Fibroblast of skin of scalp (primary cell): ENCODE measurements at regions not wholly inside any gene's neighbourhood (a gene's known extent, or its start where the extent isn't known, plus 50 kb on each side); places are given as distances from the start of the nearest gene placed in this dataset.
"Not testable (repeated sequence)": the region's sequence is repeated elsewhere in the genome, so short reads cannot be mapped to it uniquely, and the experiment has no call there.

Source experiments
- DNase-seq: peaks from one replicate; pipeline ENCODE4 v3.0.0-alpha.2; 2013

DNA sequence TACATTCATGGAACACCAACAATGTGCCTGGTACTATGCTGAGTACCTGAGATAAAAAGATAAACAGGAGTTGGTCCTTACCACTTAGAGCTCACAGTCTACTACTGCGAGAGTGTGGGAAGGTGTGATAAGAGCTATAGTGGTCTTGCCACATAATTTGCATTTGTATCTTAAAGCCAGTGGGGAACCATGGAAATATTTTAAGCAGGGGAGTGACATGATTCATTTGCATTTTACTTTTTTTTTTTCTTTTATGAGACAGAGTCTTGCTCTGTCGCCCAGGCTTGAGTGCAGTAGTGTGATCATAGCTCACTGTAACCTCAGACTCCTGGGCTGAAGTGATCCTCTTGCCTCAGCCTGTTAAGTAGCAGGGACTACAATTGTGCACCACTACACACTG lies 53.6 kb downstream of the SRGAP2 start:
- DNase-seq = not testable (repeated sequence)

GRCh38 chr1:206261473-206261872 lies 58.1 kb downstream of the SRGAP2 start:
- not testable (repeated sequence) for DNase-seq

DNA sequence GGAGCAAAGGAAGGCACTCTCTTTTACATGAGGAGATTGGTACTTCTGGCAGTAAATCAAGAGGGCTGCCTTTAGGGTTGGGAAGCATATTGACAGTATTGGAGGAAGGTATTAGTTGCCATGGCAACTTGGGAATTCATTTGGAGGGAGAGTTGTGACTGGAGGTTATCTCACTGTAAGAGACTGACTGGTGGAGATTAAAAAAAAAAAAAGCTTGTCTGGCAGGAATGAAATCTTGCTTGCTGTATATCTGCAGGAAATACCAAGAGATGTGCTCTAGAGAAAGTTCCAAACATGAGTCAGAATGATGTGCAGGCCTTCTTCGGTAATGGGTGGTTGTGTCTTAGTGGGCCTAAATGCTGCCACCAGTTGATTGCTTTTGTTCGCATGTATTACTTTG lies 59.1 kb downstream of the SRGAP2 start:
- not testable (repeated sequence) for DNase-seq

DNA sequence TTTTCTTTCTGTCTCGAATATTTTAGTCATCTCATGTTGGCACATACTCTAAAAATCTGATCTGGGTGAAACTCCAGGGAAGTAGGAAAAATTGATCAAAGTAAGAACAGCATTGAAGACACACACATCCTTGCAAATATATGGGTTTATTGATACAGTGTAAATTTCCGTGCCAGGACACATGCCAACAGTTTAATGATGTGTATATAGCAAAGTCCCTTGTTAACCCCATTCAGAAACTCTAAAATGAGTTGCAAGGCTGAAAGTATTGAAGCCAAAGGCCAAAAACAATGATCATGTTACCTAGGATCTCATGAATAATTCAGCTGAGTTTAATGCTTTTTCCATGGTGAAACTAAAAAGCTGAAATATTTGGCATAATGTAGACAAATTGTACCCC lies 61.6 kb downstream of the SRGAP2 start:
- DNase-seq = not testable (repeated sequence)

- DNase-seq = not testable (repeated sequence)
These were observed 67.8 kb downstream of the SRGAP2 start for GRCh38 chr1:206271153-206271552.

- DNase-seq = not testable (repeated sequence)
These were observed 69.8 kb downstream of the SRGAP2 start for GRCh38 chr1:206273104-206273503.

GRCh38 chr1:206276143-206276542 lies 72.8 kb downstream of the SRGAP2 start:
- DNase-seq = peak; percentile 0

DNA sequence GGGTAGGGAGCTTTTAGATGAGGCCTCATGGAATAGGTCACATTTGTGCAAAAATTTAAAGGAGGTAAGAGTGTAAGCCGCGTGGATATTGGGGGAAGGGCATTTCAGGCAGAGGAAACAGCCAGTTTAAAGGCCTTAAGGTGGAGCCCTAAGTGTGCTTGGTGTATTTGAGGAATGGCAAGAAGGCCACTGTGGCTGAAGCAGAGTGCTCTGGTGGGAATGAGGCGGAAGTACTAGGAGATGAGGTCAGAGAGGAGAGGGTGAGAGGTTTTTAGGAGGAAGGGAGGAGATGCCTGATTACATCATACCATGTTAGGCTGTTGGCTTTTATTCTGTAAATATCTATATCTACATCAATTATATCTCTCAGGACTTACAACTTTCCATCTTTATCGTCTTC lies 75.3 kb downstream of the SRGAP2 start:
- DNase-seq = peak; percentile 36

DNA sequence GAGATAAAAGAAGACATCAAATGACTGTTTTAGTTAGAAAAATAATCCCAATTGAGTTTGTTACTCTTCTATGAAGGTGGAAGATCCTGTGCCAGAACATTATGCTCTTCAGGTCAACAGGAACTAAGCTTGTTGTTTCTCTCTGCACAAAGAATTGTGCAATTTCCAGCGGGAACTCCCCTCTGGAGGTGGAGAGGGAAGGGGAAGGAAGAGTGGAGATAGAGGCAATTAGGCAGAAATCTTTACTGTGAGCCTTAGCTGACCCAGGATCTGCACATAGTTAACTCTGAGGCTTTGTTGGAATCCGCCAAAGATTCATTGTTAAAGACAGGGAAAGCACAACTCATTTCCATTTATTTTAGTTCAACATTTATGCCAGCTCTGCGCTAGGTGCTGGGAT lies 77.3 kb downstream of the SRGAP2 start:
- DNase-seq = not testable (repeated sequence)

GRCh38 chr1:206281912-206282654 lies 78.7 kb downstream of the SRGAP2 start:
- not testable (repeated sequence) for DNase-seq

DNA sequence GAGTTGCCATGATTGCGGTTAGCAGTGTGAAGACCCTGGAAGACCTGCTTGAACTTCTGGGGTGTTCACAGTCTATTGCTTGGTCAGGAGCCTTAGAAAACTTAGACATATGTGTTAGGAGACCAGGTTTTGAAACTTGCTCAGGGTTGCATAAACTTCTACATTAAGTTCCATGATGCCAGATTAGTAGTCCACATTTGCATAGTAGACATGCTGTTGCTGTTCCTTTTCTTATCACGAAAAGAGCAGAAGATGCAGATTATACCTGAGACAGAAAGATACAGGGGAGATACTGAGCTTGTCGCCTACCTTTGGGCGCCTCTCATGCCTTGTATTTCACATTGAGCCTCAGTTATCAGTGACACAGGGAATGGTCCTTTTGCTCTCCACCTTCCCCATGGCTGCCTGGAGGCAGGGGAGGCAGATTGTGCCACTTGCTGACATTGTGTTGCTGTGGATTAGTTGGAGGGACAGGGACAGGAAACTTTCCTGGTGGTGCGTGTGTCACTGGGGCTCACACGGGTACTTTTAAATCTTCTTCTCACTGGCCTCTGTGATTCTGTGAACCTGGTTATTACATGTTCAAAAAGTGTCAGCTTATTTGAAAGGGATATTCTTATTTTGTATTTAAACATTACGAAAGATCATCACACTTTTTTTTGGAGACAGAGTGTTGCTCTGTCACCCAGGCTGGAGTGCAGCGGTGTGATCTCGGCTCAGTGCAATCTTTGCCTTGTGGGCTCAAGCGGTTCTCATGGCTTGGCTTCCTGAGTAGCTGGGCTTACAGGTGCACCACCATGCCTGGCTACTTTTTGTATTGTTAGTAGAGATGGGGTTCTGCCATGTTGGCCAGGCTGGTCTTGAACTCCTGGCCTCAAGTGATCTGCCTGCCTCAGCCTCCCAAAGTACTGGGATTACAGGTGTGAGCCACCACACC lies 82.0 kb downstream of the SRGAP2 start:
- not testable (repeated sequence) for DNase-seq

DNA sequence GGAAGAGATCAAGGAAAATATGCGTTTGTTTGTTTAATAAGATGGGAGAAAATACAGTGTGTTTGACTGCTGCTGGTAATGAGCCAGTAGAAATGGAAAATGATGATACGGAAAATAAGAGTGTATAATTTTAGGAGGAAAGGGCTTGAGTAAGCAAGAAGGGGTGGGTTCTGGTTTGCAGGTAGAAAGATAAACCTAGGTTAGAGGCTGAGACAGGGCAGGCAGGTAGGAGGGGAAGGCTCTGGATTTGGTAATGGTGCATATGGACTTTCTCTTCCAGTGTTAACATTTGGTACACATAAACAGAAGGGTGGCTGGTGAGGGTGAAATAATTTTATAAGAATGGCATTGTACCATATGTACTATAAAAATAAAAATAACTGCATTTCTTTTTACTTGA lies 84.4 kb downstream of the SRGAP2 start:
- not testable (repeated sequence) for DNase-seq

DNA sequence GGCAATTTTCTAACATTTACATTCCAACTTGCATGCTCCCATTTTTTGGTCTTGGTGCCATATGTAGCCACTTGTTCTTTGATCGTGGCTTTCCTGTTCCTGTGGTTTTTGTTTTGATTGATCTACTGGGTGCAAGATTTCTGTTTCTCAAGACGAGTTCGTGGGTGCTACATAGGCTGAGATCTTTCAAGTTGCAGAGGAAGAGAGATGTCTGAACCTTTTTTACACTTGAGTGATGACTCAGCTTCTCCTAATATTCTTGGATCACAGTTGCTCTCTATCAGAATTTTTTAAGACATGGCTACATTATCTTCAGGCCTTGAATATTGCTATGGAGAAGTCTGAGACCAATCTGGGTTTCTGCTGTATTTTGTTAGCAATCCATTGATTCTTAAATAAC lies 85.1 kb downstream of the SRGAP2 start:
- DNase-seq = not testable (repeated sequence)

DNA sequence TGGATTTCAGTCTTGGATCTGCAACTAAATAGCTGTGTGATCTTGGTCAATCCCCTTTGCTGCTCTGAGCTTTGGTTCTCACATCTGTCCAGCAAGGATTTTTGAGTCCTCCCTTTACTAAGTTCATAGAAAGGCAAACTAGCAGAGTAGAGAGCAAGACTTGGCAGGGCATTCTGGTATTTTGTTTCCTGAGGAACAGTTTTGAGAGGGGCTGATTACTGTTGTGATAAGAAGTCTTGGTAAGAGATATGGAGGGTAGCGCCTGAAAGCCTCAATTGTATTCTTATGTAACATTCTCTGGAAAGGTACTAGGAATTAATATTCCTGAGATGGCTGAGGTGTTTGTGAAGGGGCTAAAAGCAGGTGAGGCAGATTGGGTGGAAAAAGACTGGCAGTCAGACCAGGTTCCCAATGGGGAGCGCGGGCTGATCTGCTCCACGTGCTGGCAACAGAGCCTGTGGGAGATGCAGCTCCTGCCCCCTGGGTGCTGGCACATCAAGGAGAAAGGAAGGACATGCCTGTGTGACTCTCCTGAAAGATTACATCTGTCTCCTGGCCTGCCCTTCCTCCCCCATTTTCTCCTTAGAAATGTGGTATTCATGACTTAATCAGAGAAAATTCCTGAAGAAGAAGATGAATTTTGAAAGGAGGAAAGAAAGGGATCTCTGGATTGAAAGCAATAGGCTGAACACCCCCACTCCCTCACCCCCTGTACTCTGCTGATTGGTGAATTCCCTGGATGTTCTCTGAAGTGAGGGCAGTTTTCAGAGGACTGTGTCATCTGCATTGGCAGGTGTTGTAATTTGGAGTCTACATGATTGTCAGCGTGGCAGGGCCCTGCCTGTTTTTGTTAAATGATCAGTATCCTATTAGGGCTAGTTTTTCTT lies 94.0 kb downstream of the SRGAP2 start:
- not testable (repeated sequence) for DNase-seq

DNA sequence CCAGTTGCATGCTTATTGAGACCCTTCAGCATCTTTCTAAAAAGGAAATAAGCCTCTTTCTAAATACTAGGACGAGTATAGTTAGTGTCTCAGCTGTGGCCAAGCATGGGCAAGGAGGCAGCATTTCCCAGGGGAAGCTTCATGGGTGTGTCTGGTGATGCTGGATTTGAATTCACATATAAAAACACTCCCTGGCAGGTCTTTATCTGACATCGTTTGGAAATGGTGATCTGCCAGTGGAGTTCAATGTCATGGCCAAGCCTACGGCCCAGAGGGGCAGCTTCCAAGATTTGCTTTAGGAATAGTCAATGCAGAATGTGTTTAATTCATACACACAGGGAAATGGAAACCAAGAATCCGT lies 94.7 kb downstream of the SRGAP2 start:
- not testable (repeated sequence) for DNase-seq

DNA sequence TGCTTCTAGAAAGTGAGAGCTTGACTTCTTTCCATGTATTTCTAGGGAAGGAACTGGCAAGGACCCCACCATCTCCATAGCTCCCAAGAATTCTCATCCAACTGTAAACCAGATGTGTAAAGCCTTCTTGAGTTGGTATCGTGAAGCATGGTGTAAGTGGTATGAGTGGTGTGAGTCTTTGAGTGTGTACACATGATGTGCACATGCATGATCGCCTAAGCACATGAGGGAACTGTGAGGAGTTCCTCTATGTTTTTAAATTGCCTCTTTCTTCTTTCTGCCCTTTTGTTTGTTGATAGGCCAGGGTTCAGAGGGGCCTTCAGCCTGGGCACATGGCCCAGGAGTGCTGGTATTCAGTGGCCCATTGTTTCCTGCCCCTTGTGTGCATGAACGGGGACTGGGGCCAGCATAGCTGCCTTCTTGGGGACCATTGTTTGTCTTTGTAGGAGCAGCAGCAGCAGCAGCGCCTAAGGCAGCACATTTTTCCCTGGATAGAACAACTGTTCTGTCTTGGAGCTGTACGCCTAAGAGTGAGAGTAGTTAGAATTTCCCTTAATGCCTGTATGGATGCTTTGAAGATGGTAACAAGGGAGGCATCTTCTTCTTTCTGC lies 95.9 kb downstream of the SRGAP2 start:
- not testable (repeated sequence) for DNase-seq

- DNase-seq = not testable (repeated sequence)
These were observed 96.6 kb downstream of the SRGAP2 start for GRCh38 chr1:206299942-206300341.

DNA sequence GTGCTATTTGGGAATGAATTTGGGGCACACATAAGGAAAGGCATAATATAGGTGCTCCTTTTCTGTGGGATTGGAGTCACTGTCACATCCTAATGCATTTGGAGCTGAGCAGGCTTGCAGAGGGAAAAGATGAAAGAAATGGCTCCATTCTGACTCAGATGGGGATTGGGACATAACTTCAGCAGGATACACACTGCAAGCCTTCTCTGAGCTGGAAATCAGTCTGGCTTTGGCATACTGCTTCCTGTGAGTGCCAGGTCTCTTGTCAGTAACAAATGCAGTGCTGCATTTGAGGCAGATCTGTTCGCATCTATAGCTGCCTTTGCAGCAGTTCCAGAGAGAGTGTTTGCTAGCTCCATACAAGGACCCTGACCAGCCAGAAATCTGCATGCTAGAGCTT lies 98.7 kb downstream of the SRGAP2 start:
- peak; percentile 11 for DNase-seq

DNA sequence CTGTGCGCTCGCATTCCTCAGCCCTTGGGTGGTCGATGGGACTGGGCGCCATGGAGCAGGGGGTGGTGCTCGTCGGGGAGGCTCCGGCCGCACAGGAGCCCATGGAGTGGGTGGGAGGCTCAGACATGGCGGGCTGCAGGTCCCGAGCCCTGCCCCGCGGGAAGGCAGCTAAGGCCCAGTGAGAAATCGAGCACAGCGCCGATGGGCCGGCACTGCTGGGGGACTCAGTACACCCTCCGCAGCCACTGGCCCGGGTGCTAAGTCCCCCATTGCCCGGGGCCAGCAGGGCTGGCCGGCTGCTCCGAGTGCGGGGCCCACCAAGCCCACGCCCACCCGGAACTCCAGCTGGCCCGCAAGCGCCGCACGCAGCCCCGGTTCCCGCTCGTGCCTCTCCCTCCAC lies 104.1 kb downstream of the SRGAP2 start:
- not testable (repeated sequence) for DNase-seq

- DNase-seq = not testable (repeated sequence)
These were observed 107.6 kb downstream of the SRGAP2 start for GRCh38 chr1:206310948-206311347.

DNA sequence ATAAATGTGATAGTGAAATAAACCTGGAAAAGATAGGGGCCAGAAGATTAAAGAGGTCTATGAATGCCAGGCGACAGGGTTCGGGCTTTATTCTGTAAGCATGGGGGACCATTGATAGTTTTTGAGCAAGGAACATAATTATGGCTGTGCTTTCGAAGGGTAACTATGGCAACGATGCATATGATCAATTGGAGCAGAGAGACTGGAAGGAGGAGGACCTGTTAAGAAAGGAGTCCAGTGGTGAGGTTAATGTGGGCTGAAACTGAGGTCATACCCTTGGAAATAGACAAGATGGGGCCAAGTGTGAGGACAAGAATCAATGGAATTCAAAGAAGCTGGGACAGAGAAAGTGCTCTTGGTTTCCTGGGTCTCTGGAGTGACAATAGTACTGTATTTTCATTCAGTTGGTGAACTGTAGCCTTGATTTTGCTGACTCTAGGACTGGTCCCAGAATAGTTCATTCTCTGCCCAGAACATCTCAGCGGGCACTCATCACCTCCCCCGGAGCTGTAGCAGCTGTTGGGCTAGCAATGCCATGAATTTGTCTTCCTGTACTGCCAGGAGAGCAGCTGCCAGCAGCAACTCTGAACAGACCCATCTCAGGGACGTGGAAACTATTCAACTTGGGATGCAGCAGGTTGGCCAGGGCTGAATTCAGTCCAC lies 108.4 kb downstream of the SRGAP2 start:
- DNase-seq = peak; percentile 11
